ENCODE measurements at regions not wholly inside any gene's neighbourhood (a gene's known extent, or its start where the extent isn't known, plus 50 kb on each side); places are given as distances from the start of the nearest gene placed in this dataset.

GRCh38 chr2:17398770-17399169 is 119.5 kb downstream of the RAD51AP2 start:
- Mint-ChIP-seq H3K4me3 (no peak overlapping the region), H3K27ac (no peak overlapping the region), H3K4me1 (no peaks in the 10 kb centered on the region), H3K9me3 (peaks cover 11% of the 10 kb centered on the region), H3K36me3 (peaks cover 2% of the 10 kb centered on the region), H3K27me3 (ENCODE audit: insufficient read depth, low read depth) (peaks cover 2% of the 10 kb centered on the region)
- H3F3A ChIP-seq (ENCODE audit: low read depth), result no peaks in the 10 kb centered on the region
- no peak for DNase-seq (ENCODE audit: low spot score)
- no peak overlapping the region for H3K27ac ChIP-seq
- no peak overlapping the region for H3K4me3 ChIP-seq
- no peak for TF ChIP-seq CTCF (IDR thresholded peaks at IDR 0.05)
- TF ChIP-seq EZH2 (IDR thresholded peaks at IDR 0.05), result no peak
- no peak for TF ChIP-seq EZH2phosphoT487 (IDR thresholded peaks at IDR 0.05)
- H3K9ac ChIP-seq, result no peak overlapping the region
- no peaks in the 10 kb centered on the region for H3K79me2 ChIP-seq (ENCODE audit: low read depth)
- no peaks in the 10 kb centered on the region for H3K27me3 ChIP-seq
- H3K4me2 ChIP-seq, result no peak overlapping the region
- H3K4me1 ChIP-seq, result no peaks in the 10 kb centered on the region
- H3K36me3 ChIP-seq, result no peaks in the 10 kb centered on the region
- H2AFZ ChIP-seq (replicated peaks), result no peak overlapping the region
- peaks cover 15% of the 10 kb centered on the region for H3K9me3 ChIP-seq (ENCODE audit: low read depth)
- no peaks in the 10 kb centered on the region for H4K20me1 ChIP-seq (ENCODE audit: low read depth)

GRCh38 chr2:17388798-17389197 is 129.4 kb downstream of the RAD51AP2 start:
- H3K36me3 Mint-ChIP-seq, result no peaks in the 10 kb centered on the region
- DNase-seq (ENCODE audit: low spot score), result no peak
- H3K9ac ChIP-seq, result no peak overlapping the region
- H3K9me3 Mint-ChIP-seq, result no peaks in the 10 kb centered on the region
- no peaks in the 10 kb centered on the region for H3K4me1 ChIP-seq
- H3K9me3 ChIP-seq (ENCODE audit: low read depth), result no peaks in the 10 kb centered on the region
- no peaks in the 10 kb centered on the region for H3K36me3 ChIP-seq
- no peak overlapping the region for H3K27ac ChIP-seq
- no peaks in the 10 kb centered on the region for H4K20me1 ChIP-seq (ENCODE audit: low read depth)
- H3K4me2 ChIP-seq, result no peak overlapping the region
- no peaks in the 10 kb centered on the region for H3K79me2 ChIP-seq (ENCODE audit: low read depth)
- H3K27ac Mint-ChIP-seq, result no peak overlapping the region
- H3K4me3 ChIP-seq, result no peak overlapping the region
- H3K27me3 Mint-ChIP-seq (ENCODE audit: insufficient read depth, low read depth), result no peaks in the 10 kb centered on the region
- no peaks in the 10 kb centered on the region for H3F3A ChIP-seq (ENCODE audit: low read depth)
- no peak for TF ChIP-seq EZH2phosphoT487 (IDR thresholded peaks at IDR 0.05)
- TF ChIP-seq EZH2 (IDR thresholded peaks at IDR 0.05), result no peak
- TF ChIP-seq CTCF (IDR thresholded peaks at IDR 0.05), result no peak
- no peak overlapping the region for H3K4me3 Mint-ChIP-seq
- no peaks in the 10 kb centered on the region for H3K4me1 Mint-ChIP-seq
- H3K27me3 ChIP-seq, result no peaks in the 10 kb centered on the region
- no peak overlapping the region for H2AFZ ChIP-seq (replicated peaks)

- DNase-seq (ENCODE audit: low spot score), result no peak
- H3K9ac ChIP-seq, result no peak overlapping the region
- no peaks in the 10 kb centered on the region for H3K27me3 ChIP-seq
- no peaks in the 10 kb centered on the region for H3K27me3 Mint-ChIP-seq (ENCODE audit: insufficient read depth, low read depth)
- H3K9me3 Mint-ChIP-seq, result no peaks in the 10 kb centered on the region
- no peak overlapping the region for H3K4me3 ChIP-seq
- H3K27ac Mint-ChIP-seq, result no peak overlapping the region
- no peak overlapping the region for H3K4me3 Mint-ChIP-seq
- no peaks in the 10 kb centered on the region for H3K36me3 Mint-ChIP-seq
- H3K27ac ChIP-seq, result no peak overlapping the region
- no peaks in the 10 kb centered on the region for H3K4me1 ChIP-seq
- no peaks in the 10 kb centered on the region for H3K36me3 ChIP-seq
- H3K4me1 Mint-ChIP-seq, result no peaks in the 10 kb centered on the region
- no peaks in the 10 kb centered on the region for H3F3A ChIP-seq (ENCODE audit: low read depth)
- H2AFZ ChIP-seq (replicated peaks), result no peak overlapping the region
- no peak overlapping the region for H3K4me2 ChIP-seq
- H3K9me3 ChIP-seq (ENCODE audit: low read depth), result no peaks in the 10 kb centered on the region
- TF ChIP-seq CTCF (IDR thresholded peaks at IDR 0.05) (no peak), EZH2 (IDR thresholded peaks at IDR 0.05) (no peak), EZH2phosphoT487 (IDR thresholded peaks at IDR 0.05) (no peak)
- no peaks in the 10 kb centered on the region for H3K79me2 ChIP-seq (ENCODE audit: low read depth)
- no peaks in the 10 kb centered on the region for H4K20me1 ChIP-seq (ENCODE audit: low read depth)
Measured at GRCh38 chr2:17387591-17387990, 130.6 kb downstream of the RAD51AP2 start.

- Histone ChIP-seq H3K9ac (no peak overlapping the region), H3K36me3 (no peaks in the 10 kb centered on the region), H3K4me2 (no peak overlapping the region), H2AFZ (replicated peaks) (no peak overlapping the region), H3K4me1 (no peaks in the 10 kb centered on the region), H3F3A (ENCODE audit: low read depth) (no peaks in the 10 kb centered on the region), H4K20me1 (ENCODE audit: low read depth) (no peaks in the 10 kb centered on the region), H3K9me3 (ENCODE audit: low read depth) (no peaks in the 10 kb centered on the region), H3K4me3 (no peak overlapping the region), H3K27ac (no peak overlapping the region), H3K79me2 (ENCODE audit: low read depth) (no peaks in the 10 kb centered on the region), H3K27me3 (no peaks in the 10 kb centered on the region)
- no peak overlapping the region for H3K4me3 Mint-ChIP-seq
- no peaks in the 10 kb centered on the region for H3K4me1 Mint-ChIP-seq
- no peak overlapping the region for H3K27ac Mint-ChIP-seq
- no peaks in the 10 kb centered on the region for H3K36me3 Mint-ChIP-seq
- no peaks in the 10 kb centered on the region for H3K27me3 Mint-ChIP-seq (ENCODE audit: insufficient read depth, low read depth)
- no peaks in the 10 kb centered on the region for H3K9me3 Mint-ChIP-seq
- TF ChIP-seq CTCF (IDR thresholded peaks at IDR 0.05) (no peak), EZH2phosphoT487 (IDR thresholded peaks at IDR 0.05) (no peak), EZH2 (IDR thresholded peaks at IDR 0.05) (no peak)
- DNase-seq (ENCODE audit: low spot score), result no peak
Measured at GRCh38 chr2:17386771-17387170, 131.5 kb downstream of the RAD51AP2 start.

Measured in neural progenitor cell (in vitro differentiated cells).